HEK293 (cell line): ENCODE measurements at regions not wholly inside any gene's neighbourhood (a gene's known extent, or its start where the extent isn't known, plus 50 kb on each side); places are given as distances from the start of the nearest gene placed in this dataset.

Source experiments
- CTCF ChIA-PET: fragments of 350-600 bp; formaldehyde crosslinking; extraction: SDS; loops from one replicate; lab custom pipeline; 2021; ENCODE audit warnings: antibody characterized with exemption; lab: Yijun Ruan, JAX
- POLR2A ChIA-PET: fragments of 300-600 bp; formaldehyde crosslinking; extraction: SDS; loops from one replicate; lab custom pipeline; 2020; ENCODE audit warnings: antibody characterized with exemption, inconsistent platforms; lab: Yijun Ruan, JAX
- H3K27ac ChIP-seq: fragments of 200-500 bp; sonication (Bioruptor generic); 2 replicates; pipeline ENCODE4 v1.5.1; 2014; ENCODE audit warnings: low read depth, low read length, control low read depth, inconsistent platforms; ENCODE audit errors: extremely low read depth
- H3K36me3 ChIP-seq, 2 experiments: fragments of 200-500 bp in 1 of 2; sonication (Bioruptor generic) in 1 of 2; 1 replicate in 1 of 2; 2 replicates in 1 of 2; pipeline ENCODE4 v1.5.1; 2014 to 2017; ENCODE audit warnings: inconsistent platforms in 2 of 2, low read length in 2 of 2; ENCODE audit not compliant: control insufficient read depth in 2 of 2, insufficient read depth in 1 of 2
- H3K4me1 ChIP-seq: fragments of 200-500 bp; sonication (Bioruptor generic); 2 replicates; pipeline ENCODE4 v1.5.1; 2014; ENCODE audit warnings: mild to moderate bottlenecking, low read length, inconsistent platforms; ENCODE audit not compliant: control insufficient read depth, insufficient read depth
- H3K4me3 ChIP-seq: 2 replicates; pipeline ENCODE4 v1.5.1; 2011; ENCODE audit warnings: low read depth, mild to moderate bottlenecking, control low read depth, low read length, moderate library complexity
- H3K9me3 ChIP-seq: fragments of 200-500 bp; sonication (Bioruptor generic); 2 replicates; pipeline ENCODE4 v1.5.1; 2014; ENCODE audit warnings: low read depth, low read length, inconsistent platforms; ENCODE audit not compliant: control insufficient read depth, insufficient read depth
- AEBP2 ChIP-seq: fragments of 450-650 bp; formaldehyde crosslinking; IDR thresholded peaks from 2 replicates; pipeline ENCODE4 v1.5.1; 2016; ENCODE audit warnings: missing biosample characterization, missing genetic modification characterization, borderline replicate concordance
- ATF2 ChIP-seq: fragments of 450-650 bp; formaldehyde crosslinking; IDR thresholded peaks from 2 replicates; pipeline ENCODE4 v1.5.1; 2016; ENCODE audit warnings: missing biosample characterization, missing genetic modification characterization, low read depth
- BCL11B ChIP-seq: fragments of 450-650 bp; formaldehyde crosslinking; IDR thresholded peaks from 2 replicates; pipeline ENCODE4 v1.5.1; 2016; ENCODE audit warnings: low read depth, missing biosample characterization, missing genetic modification characterization
- BCL6B ChIP-seq: fragments of 450-650 bp; formaldehyde crosslinking; IDR thresholded peaks from 2 replicates; pipeline ENCODE4 v1.5.1; 2017; ENCODE audit warnings: missing biosample characterization, missing genetic modification characterization
- KLF8 ChIP-seq: fragments of 450-650 bp; formaldehyde crosslinking; IDR thresholded peaks from 2 replicates; pipeline ENCODE4 v1.5.1; 2016; ENCODE audit warnings: missing biosample characterization, missing genetic modification characterization
- OSR2 ChIP-seq: fragments of 450-650 bp; formaldehyde crosslinking; IDR thresholded peaks from 2 replicates; pipeline ENCODE4 v1.5.1; 2016; ENCODE audit warnings: missing biosample characterization, missing genetic modification characterization
- OVOL3 ChIP-seq: fragments of 450-650 bp; formaldehyde crosslinking; IDR thresholded peaks from 2 replicates; pipeline ENCODE4 v1.5.1; 2016; ENCODE audit warnings: missing biosample characterization, missing genetic modification characterization
- TRIM28 ChIP-seq: IDR thresholded peaks from 2 replicates; pipeline ENCODE4 v1.6.1; 2011; ENCODE audit warnings: low read length, control low read depth, borderline replicate concordance
- ZFHX2 ChIP-seq: fragments of 450-650 bp; formaldehyde crosslinking; conservative IDR thresholded peaks from 2 replicates; pipeline ENCODE4 v1.5.1; 2016; ENCODE audit warnings: missing biosample characterization, missing genetic modification characterization
- ZFP3 ChIP-seq: fragments of 450-650 bp; formaldehyde crosslinking; IDR thresholded peaks from 2 replicates; pipeline ENCODE4 v1.5.1; 2016; ENCODE audit warnings: low read depth, missing biosample characterization, missing genetic modification characterization
- ZNF112 ChIP-seq: fragments of 450-650 bp; formaldehyde crosslinking; IDR thresholded peaks from 2 replicates; pipeline ENCODE4 v1.5.0; 2017; ENCODE audit warnings: missing biosample characterization, missing genetic modification characterization
- ZNF184 ChIP-seq: fragments of 450-650 bp; IDR thresholded peaks from 2 replicates; pipeline ENCODE4 v1.5.1; 2018; ENCODE audit warnings: missing biosample characterization, mild to moderate bottlenecking, missing genetic modification characterization
- ZNF2 ChIP-seq: fragments of 450-650 bp; formaldehyde crosslinking; IDR thresholded peaks from 2 replicates; pipeline ENCODE4 v1.5.1; 2016; ENCODE audit warnings: missing biosample characterization, missing genetic modification characterization
- ZNF202 ChIP-seq: fragments of 450-650 bp; formaldehyde crosslinking; IDR thresholded peaks from 2 replicates; pipeline ENCODE4 v1.5.1; 2016; ENCODE audit warnings: missing biosample characterization, missing genetic modification characterization, borderline replicate concordance
- ZNF211 ChIP-seq: fragments of 450-650 bp; formaldehyde crosslinking; IDR thresholded peaks from 2 replicates; pipeline ENCODE4 v1.5.1; 2016; ENCODE audit warnings: low read depth, missing biosample characterization, missing genetic modification characterization
- ZNF302 ChIP-seq: fragments of 450-650 bp; formaldehyde crosslinking; IDR thresholded peaks from 2 replicates; pipeline ENCODE4 v1.5.1; 2016; ENCODE audit warnings: missing biosample characterization, missing genetic modification characterization, low read depth
- ZNF311 ChIP-seq: fragments of 450-650 bp; formaldehyde crosslinking; IDR thresholded peaks from 2 replicates; pipeline ENCODE4 v1.5.1; 2017; ENCODE audit warnings: missing biosample characterization, missing genetic modification characterization, borderline replicate concordance
- ZNF350 ChIP-seq: fragments of 450-650 bp; formaldehyde crosslinking; IDR thresholded peaks from 2 replicates; pipeline ENCODE4 v1.5.0; 2017; ENCODE audit warnings: missing biosample characterization, mild to moderate bottlenecking, missing genetic modification characterization
- ZNF501 ChIP-seq: fragments of 450-650 bp; formaldehyde crosslinking; IDR thresholded peaks from 2 replicates; pipeline ENCODE4 v1.5.1; 2016; ENCODE audit warnings: missing biosample characterization, missing genetic modification characterization
- ZNF510 ChIP-seq: fragments of 450-650 bp; formaldehyde crosslinking; IDR thresholded peaks from 2 replicates; pipeline ENCODE4 v1.5.1; 2018; ENCODE audit warnings: mild to moderate bottlenecking, missing genetic modification characterization, missing biosample characterization; ENCODE audit not compliant: insufficient replicate concordance
- ZNF555 ChIP-seq: fragments of 450-650 bp; formaldehyde crosslinking; conservative IDR thresholded peaks from 2 replicates; pipeline ENCODE4 v1.5.1; 2017; ENCODE audit warnings: missing biosample characterization, mild to moderate bottlenecking, missing genetic modification characterization, inconsistent platforms
- ZNF621 ChIP-seq: fragments of 450-650 bp; formaldehyde crosslinking; IDR thresholded peaks from 2 replicates; pipeline ENCODE4 v1.5.1; 2017; ENCODE audit warnings: missing biosample characterization, missing genetic modification characterization
- ZNF785 ChIP-seq: fragments of 450-650 bp; formaldehyde crosslinking; IDR thresholded peaks from 2 replicates; pipeline ENCODE4 v1.5.1; 2016; ENCODE audit warnings: missing biosample characterization, missing genetic modification characterization
- ZSCAN18 ChIP-seq: fragments of 450-650 bp; formaldehyde crosslinking; IDR thresholded peaks from 2 replicates; pipeline ENCODE4 v1.5.1; 2016; ENCODE audit warnings: missing biosample characterization, missing genetic modification characterization

- Histone ChIP-seq H3K4me1 (no peaks in the 10 kb centered on the region), H3K9me3 (no peaks in the 10 kb centered on the region), H3K27ac (no peak overlapping the region), H3K4me3 (no peak overlapping the region), H3K36me3 (no peaks in the 10 kb centered on the region)
- TF ChIP-seq ZNF184 (tag by site-specific recombination) (no peak), ZNF555 (tag by site-specific recombination) (no peak), ZNF785 (tag by site-specific recombination) (no peak), ZNF202 (no peak), AEBP2 (tag by site-specific recombination) (no peak)
- POLR2A ChIA-PET = no interaction called here
- CTCF ChIA-PET = no interaction called here
Observed at GRCh38 chrX:95612350-95612749, 1072.3 kb upstream of the DIAPH2 start.

- POLR2A ChIA-PET = no interaction called here
- TF ChIP-seq ZNF621 (tag by site-specific recombination) = no peak
- no peak for TF ChIP-seq ZNF350 (tag by site-specific recombination)
- no peak for TF ChIP-seq ZNF2 (tag by site-specific recombination)
- no peak for TF ChIP-seq ZSCAN18 (tag by site-specific recombination)
- TF ChIP-seq ZNF211 (tag by site-specific recombination) = no peak
- no peak for TF ChIP-seq OSR2 (tag by site-specific recombination)
- no peak for TF ChIP-seq BCL11B
- no peak for TF ChIP-seq TRIM28
- TF ChIP-seq ZNF501 = no peak
- TF ChIP-seq ZFP3 (tag by site-specific recombination) = no peak
- TF ChIP-seq OVOL3 (tag by site-specific recombination) = no peak
- TF ChIP-seq KLF8 (tag by site-specific recombination) = no peak
- TF ChIP-seq ZNF302 = no peak
- CTCF ChIA-PET = no interaction called here
- Histone ChIP-seq H3K9me3 (no peaks in the 10 kb centered on the region), H3K27ac (no peak overlapping the region), H3K4me1 (no peaks in the 10 kb centered on the region), H3K4me3 (no peak overlapping the region), H3K36me3 (no peaks in the 10 kb centered on the region)
Observed at GRCh38 chrX:95622200-95622599, 1062.4 kb upstream of the DIAPH2 start.

- H3K4me3 ChIP-seq = no peak overlapping the region
- TF ChIP-seq ZNF112 (no peak), ZNF311 (no peak), ZNF510 (no peak), BCL6B (tag by site-specific recombination) (no peak), ZFHX2 (no peak), ATF2 (tag by site-specific recombination) (peak; percentile 59)
- ChIA-PET CTCF (no interaction called here), POLR2A (no interaction called here)
- no peaks in the 10 kb centered on the region for H3K4me1 ChIP-seq
- no peaks in the 10 kb centered on the region for H3K36me3 ChIP-seq
- no peak overlapping the region for H3K27ac ChIP-seq
- peaks cover 2% of the 10 kb centered on the region for H3K9me3 ChIP-seq
Observed at GRCh38 chrX:95626748-95627147, 1057.9 kb upstream of the DIAPH2 start.
